Naive thymus-derived CD8-positive, alpha-beta T cell (primary cell): ENCODE measurements at regions not wholly inside any gene's neighbourhood (a gene's known extent, or its start where the extent isn't known, plus 50 kb on each side); places are given as distances from the start of the nearest gene placed in this dataset.

Experiments used
- ATAC-seq, 2 donors: fragments of 150-1000 bp; cut with Tn5 transposase in 1 of 2; sonication (Bioruptor Pico), chemical (Tn5 transposase) in 1 of 2; 1 replicate in 1 of 2; 2 replicates in 1 of 2; pipeline ENCODE4 v1.10.0; 2021; ENCODE audit warnings: mild to moderate bottlenecking in 2 of 2, moderate library complexity in 2 of 2
- POLR2A ChIA-PET: fragments of 350-600 bp; sonication (Branson Sonifier 250); formaldehyde crosslinking; loops from one replicate; lab custom pipeline; 2021; ENCODE audit warnings: antibody characterized with exemption; lab: Charles Lee
- DNase-seq, 10 donors: peaks; one replicate each; pipeline versions ENCODE4 v3.0.0 to v3.0.0-alpha.2; 2020 to 2022
- H3K27ac Mint-ChIP-seq, 10 donors: one replicate each; pipeline ENCODE4 v1.8.0; 2020 to 2022; ENCODE audit warnings: mild to moderate bottlenecking in 10 of 10, mixed read lengths in 10 of 10, moderate library complexity in 4 of 10, inconsistent platforms in 1 of 10
- H3K27me3 Mint-ChIP-seq, 5 donors: one replicate each; pipeline ENCODE4 v1.8.0; 2021 to 2022; ENCODE audit warnings: mixed read lengths in 5 of 5
- H3K36me3 Mint-ChIP-seq, 3 donors: one replicate each; pipeline ENCODE4 v1.8.0; 2020 to 2022; ENCODE audit warnings: mixed read lengths in 3 of 3, mild to moderate bottlenecking in 2 of 3, inconsistent platforms in 1 of 3
- H3K4me1 Mint-ChIP-seq, 4 donors: one replicate each; pipeline ENCODE4 v1.8.0; 2021 to 2022; ENCODE audit warnings: mixed read lengths in 4 of 4
- H3K4me3 Mint-ChIP-seq, 10 donors: one replicate each; pipeline ENCODE4 v1.8.0; 2020 to 2022; ENCODE audit warnings: mild to moderate bottlenecking in 10 of 10, mixed read lengths in 10 of 10, moderate library complexity in 6 of 10, inconsistent platforms in 1 of 10
- H3K9me3 Mint-ChIP-seq, 9 donors: one replicate each; pipeline ENCODE4 v1.8.0; 2020 to 2022; ENCODE audit warnings: mixed read lengths in 9 of 9, mild to moderate bottlenecking in 3 of 9, inconsistent platforms in 1 of 9, moderate library complexity in 1 of 9

DNA sequence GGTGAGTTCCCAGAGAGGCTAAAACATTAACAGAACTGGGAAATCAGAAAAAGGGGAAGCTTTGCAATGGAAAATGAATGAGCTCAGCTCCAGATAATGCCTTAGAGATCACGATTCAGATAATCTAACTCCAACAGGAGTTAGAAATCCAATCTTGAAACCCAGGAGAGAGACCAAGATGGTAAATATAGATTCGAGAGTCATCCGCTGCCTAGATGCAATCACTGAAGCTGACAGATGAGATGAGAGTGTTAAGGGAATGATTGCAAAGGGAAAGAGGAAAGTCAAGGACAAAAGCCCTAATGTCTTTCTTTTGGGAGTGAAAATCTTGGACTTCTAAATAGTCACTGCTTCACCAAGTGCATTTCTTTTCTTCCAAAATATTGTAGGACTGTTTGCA lies 722.0 kb downstream of the EPHA4 start:
- POLR2A ChIA-PET = no interaction called here
- no peak for ATAC-seq
- Mint-ChIP-seq H3K36me3 (no peaks in the 10 kb centered on the region), H3K4me1 (no peaks in the 10 kb centered on the region), H3K9me3 (peaks cover 0 to 15% (median 2%) of the 10 kb centered on the region in 9 donors), H3K27ac (no peak overlapping the region), H3K27me3 (peaks cover 0 to 1% (median 0%) of the 10 kb centered on the region in 5 donors), H3K4me3 (no peak overlapping the region)
- no peak for DNase-seq

DNA sequence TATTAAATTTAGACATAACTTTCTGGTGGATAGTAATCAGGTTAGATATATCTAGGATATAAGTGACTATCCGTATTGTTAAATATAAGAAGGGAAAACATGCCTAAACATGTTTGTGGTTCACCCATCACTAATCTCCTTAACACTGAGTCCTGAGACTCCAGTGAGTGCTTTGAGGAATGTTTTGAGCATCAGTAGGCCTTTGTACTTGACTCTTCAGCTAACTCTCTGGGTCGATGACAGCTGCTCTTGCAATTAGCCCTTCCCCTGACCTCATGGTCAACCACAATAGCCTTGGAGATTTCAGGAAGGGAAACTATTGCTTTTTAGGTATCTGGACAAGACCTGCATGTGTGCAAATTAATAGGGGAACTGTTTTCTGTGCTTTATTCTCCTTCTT lies 716.8 kb downstream of the EPHA4 start:
- POLR2A ChIA-PET = no interaction called here
- Mint-ChIP-seq H3K27ac (no peak overlapping the region), H3K9me3 (peaks cover 0 to 6% (median 0%) of the 10 kb centered on the region in 9 donors), H3K4me1 (no peaks in the 10 kb centered on the region), H3K27me3 (peaks cover 0 to 1% (median 0%) of the 10 kb centered on the region in 5 donors), H3K4me3 (no peak overlapping the region), H3K36me3 (no peaks in the 10 kb centered on the region)
- DNase-seq (no peak), ATAC-seq (no peak)

DNA sequence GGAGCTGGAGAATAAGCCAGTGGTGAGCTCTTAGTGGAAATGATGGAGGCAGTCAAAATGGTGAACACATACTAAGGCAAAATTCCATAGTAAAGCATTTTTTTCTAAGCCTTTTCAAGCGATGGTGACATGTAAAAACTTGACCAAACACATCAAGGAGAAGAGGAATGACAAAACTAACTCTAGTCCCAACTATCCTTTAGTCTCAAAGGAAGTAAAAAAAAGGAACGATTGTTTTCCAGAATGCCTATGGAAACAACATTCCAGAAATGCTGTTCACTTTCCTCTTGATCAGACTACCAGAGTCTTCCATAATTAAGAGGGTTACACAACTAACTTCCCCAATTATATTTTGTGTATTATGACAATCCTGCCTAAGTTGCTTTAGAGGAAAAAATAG lies 715.6 kb downstream of the EPHA4 start:
- Mint-ChIP-seq H3K27ac (no peak overlapping the region), H3K4me1 (no peaks in the 10 kb centered on the region), H3K9me3 (peaks cover 0 to 6% (median 0%) of the 10 kb centered on the region in 9 donors), H3K4me3 (no peak overlapping the region), H3K27me3 (peaks cover 0 to 1% (median 0%) of the 10 kb centered on the region in 5 donors), H3K36me3 (no peaks in the 10 kb centered on the region)
- DNase-seq = no peak
- POLR2A ChIA-PET = no interaction called here
- ATAC-seq = no peak

DNA sequence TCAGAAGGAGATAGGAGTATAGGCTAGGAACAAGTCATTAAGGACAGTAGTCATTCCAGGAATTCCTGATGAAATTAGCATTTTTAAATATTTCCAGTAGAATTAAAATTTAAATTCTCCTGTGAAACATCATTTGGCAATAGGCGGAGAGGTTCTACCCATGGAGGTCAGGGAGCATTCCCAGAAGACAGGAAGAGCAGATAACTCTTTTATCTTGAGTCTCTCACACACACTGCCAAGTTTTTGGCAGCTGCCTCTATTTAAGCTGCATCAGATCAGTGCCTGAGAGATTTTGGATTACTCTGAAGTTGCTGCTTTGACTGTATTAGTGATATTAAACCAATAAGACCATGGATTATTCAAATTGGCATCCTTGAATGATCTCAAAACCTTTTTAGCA lies 714.7 kb downstream of the EPHA4 start:
- no peak for DNase-seq
- no peaks in the 10 kb centered on the region for H3K4me1 Mint-ChIP-seq
- POLR2A ChIA-PET = no interaction called here
- no peak for ATAC-seq
- H3K4me3 Mint-ChIP-seq = no peak overlapping the region
- peaks cover 0 to 1% (median 0%) of the 10 kb centered on the region in 5 donors for H3K27me3 Mint-ChIP-seq
- no peak overlapping the region for H3K27ac Mint-ChIP-seq
- H3K36me3 Mint-ChIP-seq = no peaks in the 10 kb centered on the region
- H3K9me3 Mint-ChIP-seq = peaks cover 0 to 6% (median 0%) of the 10 kb centered on the region in 9 donors

DNA sequence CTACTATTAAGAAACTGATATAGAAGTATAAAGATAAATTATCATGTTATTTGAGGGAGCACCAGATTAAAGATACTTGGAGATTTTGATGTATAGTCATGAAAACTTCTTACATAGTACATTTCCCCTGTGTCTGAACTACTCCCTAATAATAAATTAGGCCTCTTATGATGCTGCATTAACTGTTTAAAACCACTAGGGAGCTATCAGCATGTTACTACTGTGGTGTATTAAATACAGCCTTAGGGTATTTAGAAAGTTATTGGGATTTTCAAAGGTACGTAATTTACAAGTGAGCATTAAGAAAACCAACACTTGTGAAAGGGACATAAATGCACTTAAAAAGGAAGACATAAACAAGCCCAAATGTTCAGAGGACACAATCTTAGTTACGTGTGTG lies 714.0 kb downstream of the EPHA4 start:
- peaks cover 0 to 6% (median 0%) of the 10 kb centered on the region in 9 donors for H3K9me3 Mint-ChIP-seq
- no peaks in the 10 kb centered on the region for H3K4me1 Mint-ChIP-seq
- no peak for ATAC-seq
- no peak overlapping the region for H3K4me3 Mint-ChIP-seq
- POLR2A ChIA-PET = no interaction called here
- H3K36me3 Mint-ChIP-seq = no peaks in the 10 kb centered on the region
- no peak for DNase-seq
- H3K27ac Mint-ChIP-seq = no peak overlapping the region
- H3K27me3 Mint-ChIP-seq = peaks cover 0 to 1% (median 0%) of the 10 kb centered on the region in 5 donors

DNA sequence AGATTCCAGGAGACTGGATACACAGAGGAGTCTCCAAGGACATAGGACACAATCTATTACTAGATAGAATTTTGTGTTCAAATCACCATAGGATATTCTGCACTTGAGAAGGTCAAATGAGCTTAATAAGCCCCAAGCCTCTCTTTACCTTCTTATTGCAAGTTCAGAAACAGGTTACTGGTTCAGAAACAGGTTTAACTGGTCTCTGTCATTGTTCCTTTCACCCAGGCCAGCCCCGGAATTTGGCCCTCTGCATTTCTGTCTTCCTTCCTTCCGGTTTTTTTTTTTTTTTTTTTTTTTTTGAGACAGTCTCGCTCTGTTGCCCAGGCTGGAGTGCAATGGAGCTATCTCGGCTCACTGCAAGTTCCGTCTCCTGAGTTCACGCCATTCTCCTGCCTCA lies 700.2 kb downstream of the EPHA4 start:
- POLR2A ChIA-PET = no interaction called here
- H3K27me3 Mint-ChIP-seq = no peaks in the 10 kb centered on the region
- H3K9me3 Mint-ChIP-seq = peaks cover 0 to 10% (median 5%) of the 10 kb centered on the region in 9 donors
- no peak overlapping the region for H3K4me3 Mint-ChIP-seq
- DNase-seq = no peak
- no peaks in the 10 kb centered on the region for H3K4me1 Mint-ChIP-seq
- H3K36me3 Mint-ChIP-seq = no peaks in the 10 kb centered on the region
- no peak overlapping the region for H3K27ac Mint-ChIP-seq
- no peak for ATAC-seq

DNA sequence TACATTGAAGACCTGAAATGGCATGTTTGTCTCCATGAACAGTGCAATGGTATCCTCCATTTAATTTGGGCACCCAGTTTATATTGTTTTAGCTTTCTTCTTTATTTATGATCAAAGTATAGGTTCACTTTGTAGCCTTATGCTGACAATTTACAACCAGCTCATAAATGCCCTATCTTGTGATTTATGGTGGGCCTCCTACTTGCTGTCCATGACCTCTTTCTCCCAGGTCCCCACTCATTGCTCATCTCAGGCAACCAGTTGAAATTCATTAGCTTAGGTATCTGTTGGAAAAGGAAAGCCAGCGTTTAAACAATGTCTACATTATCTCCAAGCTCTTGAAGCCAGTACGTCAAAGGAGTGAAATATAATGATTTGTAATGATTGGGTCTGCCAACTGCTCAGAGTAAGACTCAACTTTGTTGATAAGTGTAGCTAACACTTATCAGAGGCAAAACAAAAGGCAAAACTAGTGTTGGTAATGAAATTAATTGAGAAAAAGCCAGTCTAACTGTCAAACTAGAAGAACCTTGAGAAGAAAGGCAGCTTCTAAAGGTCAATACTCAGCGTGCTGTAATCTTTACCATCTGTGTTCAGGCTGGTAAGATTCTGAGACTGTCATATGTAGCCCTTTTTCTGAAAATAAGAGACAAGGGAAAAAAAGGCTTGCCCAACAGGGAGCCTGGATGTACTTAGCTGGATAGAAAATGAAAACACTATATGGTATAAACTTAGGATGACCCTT lies 695.9 kb downstream of the EPHA4 start:
- DNase-seq (no peak), ATAC-seq (no peak)
- Mint-ChIP-seq H3K4me1 (no peaks in the 10 kb centered on the region), H3K4me3 (no peak overlapping the region), H3K27ac (no peak overlapping the region), H3K36me3 (no peaks in the 10 kb centered on the region), H3K27me3 (peaks cover 0 to 4% (median 0%) of the 10 kb centered on the region in 5 donors), H3K9me3 (peaks cover 0 to 7% (median 0%) of the 10 kb centered on the region in 9 donors)
- POLR2A ChIA-PET = no interaction called here

DNA sequence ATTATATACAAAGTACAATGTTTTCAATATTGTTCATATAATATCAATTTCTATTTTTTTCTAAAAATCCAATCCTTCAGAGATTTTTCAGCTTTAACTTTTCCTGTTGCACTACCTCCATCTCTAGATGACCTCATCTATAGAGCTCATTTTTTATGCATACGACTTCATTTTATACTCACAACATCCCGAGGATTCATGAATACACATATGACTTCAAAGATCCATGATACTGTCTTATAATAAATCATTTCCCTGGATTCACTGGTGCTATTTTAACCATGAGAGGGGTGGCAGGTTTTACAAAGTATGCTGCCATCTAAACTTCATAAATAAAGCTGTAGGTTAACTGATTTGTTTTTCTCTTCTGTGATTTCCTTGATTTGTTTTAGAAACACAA lies 694.6 kb downstream of the EPHA4 start:
- ATAC-seq = no peak
- Mint-ChIP-seq H3K27me3 (peaks cover 0 to 4% (median 0%) of the 10 kb centered on the region in 5 donors), H3K36me3 (no peaks in the 10 kb centered on the region), H3K4me1 (no peaks in the 10 kb centered on the region), H3K4me3 (no peak overlapping the region), H3K9me3 (peaks cover 0 to 7% (median 0%) of the 10 kb centered on the region in 9 donors), H3K27ac (no peak overlapping the region)
- POLR2A ChIA-PET = no interaction called here
- no peak for DNase-seq

DNA sequence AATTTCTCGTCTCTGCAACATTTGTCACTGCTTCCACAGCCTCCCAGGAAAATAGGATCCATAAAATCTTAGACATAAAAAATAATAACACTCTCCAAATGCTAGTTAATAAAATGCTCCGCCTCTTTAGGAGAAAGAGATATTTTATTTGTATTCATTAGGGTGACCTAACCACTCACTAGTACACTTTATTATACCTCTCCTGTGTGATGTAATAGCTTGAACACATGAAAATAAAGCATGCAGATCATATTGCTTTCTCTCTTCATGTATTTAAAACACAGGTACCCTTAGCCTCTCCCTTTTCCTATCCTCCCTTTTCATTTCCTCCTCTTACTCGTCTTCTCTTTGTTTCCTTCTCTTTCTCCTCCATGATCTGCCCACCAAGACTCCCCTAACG lies 694.2 kb downstream of the EPHA4 start:
- Mint-ChIP-seq H3K4me1 (no peaks in the 10 kb centered on the region), H3K36me3 (no peaks in the 10 kb centered on the region), H3K27me3 (peaks cover 0 to 4% (median 0%) of the 10 kb centered on the region in 5 donors), H3K4me3 (no peak overlapping the region), H3K9me3 (peaks cover 0 to 6% (median 0%) of the 10 kb centered on the region in 9 donors), H3K27ac (no peak overlapping the region)
- ATAC-seq (no peak), DNase-seq (no peak)
- POLR2A ChIA-PET = no interaction called here

DNA sequence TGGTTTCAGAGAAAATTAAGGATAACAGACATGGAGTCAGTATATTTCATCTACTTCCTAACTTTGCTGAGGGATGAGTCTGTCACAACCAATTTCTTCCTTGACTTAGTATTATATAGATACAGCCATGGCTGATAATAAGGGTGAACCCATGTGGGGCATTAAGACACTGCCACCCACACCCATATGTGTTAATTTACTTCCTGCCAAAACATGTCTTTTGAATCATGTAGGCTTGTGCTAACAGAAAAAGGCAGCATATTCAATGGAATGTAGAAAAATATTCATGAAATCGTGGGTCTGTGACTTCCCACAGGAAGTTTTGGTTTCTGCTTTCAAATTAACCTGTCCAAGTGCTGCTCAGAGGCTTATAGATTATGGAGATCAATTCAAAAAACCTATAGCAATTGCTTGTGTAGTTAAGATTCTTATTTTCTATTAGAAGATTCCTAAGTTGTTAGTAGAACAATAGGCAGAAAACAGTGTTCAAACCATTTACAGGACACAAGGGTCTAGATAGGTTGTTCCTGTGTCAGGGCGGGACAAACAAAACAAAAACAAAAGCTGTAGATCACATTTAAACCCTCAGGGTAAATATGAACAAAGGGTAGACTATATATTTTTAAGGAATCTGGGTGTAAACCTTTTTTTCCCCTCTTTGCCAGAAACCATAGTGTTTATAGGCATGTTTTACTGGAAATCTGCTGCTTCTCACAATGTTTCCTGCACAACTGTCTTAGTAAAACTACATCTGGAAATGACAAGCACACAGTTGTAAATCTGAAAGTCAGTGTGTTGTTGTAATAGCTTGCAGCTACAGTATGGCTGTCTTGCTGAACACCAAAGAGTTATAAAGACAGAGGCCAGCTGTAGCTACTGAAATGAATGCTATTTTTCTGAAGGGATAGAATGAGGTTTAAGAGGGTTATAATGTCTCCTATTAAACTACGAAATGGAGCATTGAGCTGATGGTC lies 691.2 kb downstream of the EPHA4 start:
- POLR2A ChIA-PET = no interaction called here

DNA sequence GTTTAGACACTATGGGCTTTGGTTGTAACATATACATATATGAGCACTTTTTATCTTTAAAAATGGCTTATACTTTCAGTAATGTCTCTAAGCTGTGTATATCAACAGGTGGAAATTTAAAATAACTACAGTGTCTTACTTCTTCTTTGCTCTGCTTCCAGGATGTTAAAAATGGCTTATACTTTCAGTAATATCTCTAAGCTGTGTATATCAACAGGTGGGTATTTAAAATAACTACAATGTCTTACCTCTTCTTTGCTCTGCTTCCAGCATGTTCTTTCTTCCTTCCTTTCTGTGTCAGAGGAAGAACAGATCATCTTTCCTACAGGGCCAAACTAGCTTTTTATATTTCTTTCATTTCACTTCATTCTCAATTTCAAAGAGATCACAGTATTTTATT lies 689.6 kb downstream of the EPHA4 start:
- DNase-seq = no peak
- POLR2A ChIA-PET = interaction anchor here (0.6 kb wide), 1 partner anchor 11 kb away, joined by 3 read pairs; no protein-coding TSS in a partner anchor

More for the DNA sequence above, 691.2 kb downstream of the EPHA4 start:
- ATAC-seq = no peak
- Mint-ChIP-seq H3K4me3 (no peak overlapping the region), H3K4me1 (no peaks in the 10 kb centered on the region), H3K36me3 (no peaks in the 10 kb centered on the region), H3K27ac (no peak overlapping the region), H3K9me3 (peaks cover 0 to 4% (median 0%) of the 10 kb centered on the region in 9 donors), H3K27me3 (peaks cover 0 to 4% (median 0%) of the 10 kb centered on the region in 5 donors)
- no peak for DNase-seq

DNA sequence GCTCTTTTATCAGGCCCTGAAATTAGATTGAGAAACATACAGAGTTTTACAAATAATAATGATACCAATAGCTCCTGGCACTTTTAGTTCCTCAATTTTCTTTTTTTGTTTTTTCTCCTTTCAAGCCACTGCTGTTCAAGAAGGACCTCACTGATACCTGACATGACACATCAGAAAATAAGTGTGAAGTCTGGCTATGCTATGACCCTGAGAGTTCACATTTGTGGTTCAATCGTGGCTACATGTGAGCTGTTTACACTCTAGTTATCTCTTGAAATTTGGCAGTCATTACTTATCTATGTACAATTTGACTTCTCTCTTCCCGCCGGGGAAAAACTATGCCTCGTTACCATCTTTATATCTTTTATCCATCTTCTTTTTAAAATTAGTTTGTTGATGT lies 686.5 kb downstream of the EPHA4 start:
- ATAC-seq (no peak), DNase-seq (no peak)
- H3K36me3 Mint-ChIP-seq = no peaks in the 10 kb centered on the region
- peaks cover 0 to 2% (median 0%) of the 10 kb centered on the region in 5 donors for H3K27me3 Mint-ChIP-seq
- peaks cover 0 to 8% (median 0%) of the 10 kb centered on the region in 9 donors for H3K9me3 Mint-ChIP-seq
- no peaks in the 10 kb centered on the region for H3K4me1 Mint-ChIP-seq
- POLR2A ChIA-PET = no interaction called here
- H3K27ac Mint-ChIP-seq = no peak overlapping the region
- H3K4me3 Mint-ChIP-seq = no peak overlapping the region

More for the DNA sequence above, 689.6 kb downstream of the EPHA4 start:
- Mint-ChIP-seq H3K4me1 (no peaks in the 10 kb centered on the region), H3K9me3 (peaks cover 0 to 8% (median 0%) of the 10 kb centered on the region in 9 donors), H3K4me3 (no peak overlapping the region), H3K27me3 (peaks cover 0 to 4% (median 0%) of the 10 kb centered on the region in 5 donors), H3K36me3 (no peaks in the 10 kb centered on the region), H3K27ac (no peak overlapping the region)
- no peak for ATAC-seq
